ENCODE measurements at regions not wholly inside any gene's neighbourhood (a gene's known extent, or its start where the extent isn't known, plus 50 kb on each side); places are given as distances from the start of the nearest gene placed in this dataset.

DNA sequence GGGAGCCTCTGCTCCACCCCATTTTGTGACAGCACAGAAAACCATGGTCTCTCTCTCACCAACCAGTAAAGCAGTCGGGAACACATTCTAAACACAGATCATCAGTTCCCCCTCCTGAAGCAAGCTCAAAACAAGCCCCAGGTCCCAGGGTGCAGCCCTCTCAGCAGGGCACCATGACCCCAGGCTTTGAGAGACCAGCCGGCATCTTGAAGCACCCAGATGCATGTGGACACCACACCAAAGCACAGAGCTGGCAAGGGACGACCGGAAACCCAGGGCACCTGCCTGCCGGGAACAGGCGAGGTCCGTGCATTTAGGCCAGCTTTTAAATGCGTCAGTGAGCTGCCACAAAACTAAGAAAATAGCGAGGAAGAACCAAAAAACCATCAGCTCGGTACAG is 103.2 kb upstream of the IQSEC1 start:
- DNase-seq (ENCODE audit: low read depth in 4 of 4, low spot score in 3 of 4), result no peak

DNA sequence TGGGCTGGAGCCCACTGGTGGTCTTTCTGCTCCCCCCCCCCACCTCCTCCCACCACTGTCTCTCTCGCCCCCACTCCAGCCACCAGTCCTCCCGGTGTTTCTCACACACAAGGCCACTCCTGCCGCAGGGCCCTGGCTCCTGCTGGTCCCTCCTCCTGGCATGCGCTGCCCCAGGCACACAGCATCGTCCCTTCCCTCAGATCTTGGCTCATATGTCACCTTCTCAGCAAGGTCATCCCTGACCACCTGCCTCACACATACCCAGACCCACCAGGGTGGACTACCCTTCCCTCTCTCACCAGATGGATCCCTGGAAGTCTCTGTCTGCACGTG is 101.5 kb upstream of the IQSEC1 start:
- DNase-seq (ENCODE audit: low read depth in 4 of 4, low spot score in 3 of 4), result no peak

DNA sequence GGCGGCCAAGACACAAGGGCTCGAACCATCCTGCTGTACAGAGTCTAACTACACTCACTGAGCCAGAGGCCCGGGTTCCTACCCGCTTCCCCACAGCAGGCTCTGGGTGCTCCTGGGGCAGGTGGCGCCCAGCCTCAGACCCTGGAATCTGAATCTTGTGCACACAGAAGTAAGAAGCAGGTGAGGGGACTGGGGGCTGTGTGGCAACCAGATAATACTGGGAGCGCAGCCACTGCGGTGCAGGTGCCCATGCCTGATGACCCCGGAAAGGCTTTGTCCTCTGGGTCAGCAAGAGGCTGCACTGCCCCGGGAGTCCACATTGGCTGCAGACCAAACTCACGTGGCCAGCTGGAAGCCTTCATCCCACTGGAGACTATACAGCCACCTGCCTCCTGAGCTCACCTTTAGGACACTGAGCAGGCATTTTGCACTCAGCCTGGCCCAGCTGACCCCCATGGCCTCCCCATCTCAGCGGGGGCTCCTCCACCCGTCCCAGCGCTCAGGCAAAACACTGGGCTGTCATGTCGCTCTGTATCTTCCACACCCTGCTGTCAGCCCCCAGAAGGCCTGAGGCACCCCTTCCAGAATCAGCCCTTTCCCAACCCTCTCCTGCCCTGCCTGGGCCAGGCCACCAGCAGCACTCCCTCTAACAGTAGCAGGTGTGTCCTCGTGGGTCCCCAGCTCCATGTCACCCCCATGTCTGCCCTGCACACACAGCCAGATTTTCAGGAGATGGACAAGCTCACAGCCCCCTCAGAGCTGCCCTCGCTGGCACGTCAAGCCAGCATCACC is 101.0 kb upstream of the IQSEC1 start:
- no peak for DNase-seq (ENCODE audit: low read depth in 4 of 4, low spot score in 3 of 4)

DNA sequence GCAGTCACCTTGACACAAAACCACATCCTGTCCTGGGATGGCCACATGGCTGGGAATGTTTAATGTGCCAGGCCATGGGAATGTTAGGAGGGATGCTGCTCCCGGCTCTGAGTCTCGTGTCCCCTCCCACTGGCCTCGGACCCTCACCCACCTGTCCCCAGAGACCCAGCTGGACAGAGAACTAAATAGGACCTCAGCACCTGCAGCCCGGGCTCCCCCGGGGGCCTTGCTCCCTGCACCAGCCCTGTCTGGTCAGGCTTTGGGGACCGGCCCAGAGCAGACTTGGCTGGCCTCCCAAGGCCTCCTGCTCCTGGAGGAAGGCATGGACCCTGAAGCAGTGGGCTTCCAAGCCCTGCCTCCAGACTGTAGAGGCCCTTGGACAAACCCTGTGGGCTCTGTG is 100.0 kb upstream of the IQSEC1 start:
- DNase-seq (ENCODE audit: low read depth in 4 of 4, low spot score in 3 of 4), result no peak

DNA sequence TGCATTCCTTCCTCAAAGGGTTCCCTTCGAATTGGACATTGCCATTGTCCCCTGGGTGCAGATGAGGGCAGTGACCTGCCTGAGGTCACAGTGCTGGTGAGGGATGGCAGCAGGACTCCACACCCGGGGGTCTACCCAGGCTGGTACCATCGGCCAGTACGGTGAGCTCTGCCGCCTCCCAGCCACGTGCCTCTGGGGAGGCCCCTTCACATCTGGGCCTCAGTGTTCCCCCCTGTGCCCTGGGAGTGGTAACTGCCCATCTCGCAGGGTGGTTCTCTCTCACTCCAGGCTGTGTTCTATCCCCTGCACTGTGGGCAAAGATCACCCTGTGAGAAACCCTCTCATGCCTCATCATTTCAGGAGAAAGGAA is 99.4 kb upstream of the IQSEC1 start:
- no peak for DNase-seq (ENCODE audit: low read depth in 4 of 4, low spot score in 3 of 4)

DNA sequence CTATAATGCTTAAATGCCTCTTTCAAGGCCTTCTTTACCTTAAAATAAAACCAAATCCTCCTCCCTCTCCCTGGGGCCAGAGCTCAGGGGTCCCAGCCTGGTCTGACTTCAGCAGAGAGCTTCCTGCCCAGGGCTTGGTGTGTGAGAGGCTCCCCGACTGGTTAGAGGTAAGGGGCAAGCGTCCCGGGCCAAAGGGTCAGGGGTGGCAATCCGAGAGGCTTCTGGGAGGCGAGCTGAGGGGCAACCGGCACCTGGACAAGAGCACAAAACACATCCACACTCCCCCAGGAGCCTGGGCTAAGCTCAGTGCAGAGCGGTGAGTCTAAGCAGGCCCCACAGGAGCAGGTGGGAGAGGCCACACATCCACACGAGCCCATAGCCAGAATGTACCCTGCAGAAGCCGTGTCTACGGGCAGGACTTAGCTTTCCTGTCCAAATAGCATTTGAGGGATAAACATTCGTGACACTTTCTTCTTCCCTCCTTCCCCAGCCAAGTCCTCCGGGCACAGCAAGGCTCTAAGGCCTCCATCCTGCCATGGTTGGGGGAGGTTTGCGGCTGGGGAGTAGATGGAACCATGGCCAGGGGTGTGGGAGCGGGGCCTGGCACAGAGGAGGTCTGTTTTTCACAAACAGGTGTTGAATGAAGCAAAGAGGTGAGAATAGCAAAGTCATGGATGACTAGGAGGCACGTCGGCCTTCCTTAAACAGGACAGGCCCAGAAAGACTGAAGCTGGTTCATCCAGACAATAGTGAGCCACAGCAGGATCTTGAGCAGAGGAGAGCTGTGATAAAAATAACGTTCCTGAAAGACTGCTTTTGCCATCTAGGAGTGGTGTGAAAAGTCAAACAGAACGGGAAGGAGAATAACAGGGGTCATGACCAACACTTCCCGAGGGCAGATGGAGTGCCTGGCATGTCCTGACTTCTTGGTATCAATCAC is 98.7 kb upstream of the IQSEC1 start:
- no peak for DNase-seq (ENCODE audit: low read depth in 4 of 4, low spot score in 3 of 4)

DNA sequence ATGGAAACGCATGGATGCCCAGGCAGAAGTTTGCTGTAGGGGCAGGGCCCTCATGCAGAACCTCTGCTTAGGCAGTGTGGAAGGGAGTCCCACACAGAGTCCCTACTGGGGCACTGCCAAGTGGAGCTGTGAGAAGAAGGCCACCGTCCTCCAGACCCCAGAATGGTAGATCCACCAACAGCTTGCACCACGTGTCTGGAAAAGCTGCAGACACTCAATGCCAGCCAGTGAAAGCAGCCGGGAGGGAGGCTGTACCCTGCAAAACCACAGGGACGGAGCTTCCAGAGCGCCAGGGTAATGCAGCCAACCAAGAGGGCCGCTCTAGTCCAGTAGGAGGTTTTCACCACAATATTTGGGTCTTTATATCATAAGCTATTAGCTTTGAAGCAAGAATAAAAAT is 97.1 kb upstream of the IQSEC1 start:
- no peak for DNase-seq (ENCODE audit: low read depth in 4 of 4, low spot score in 3 of 4)

DNA sequence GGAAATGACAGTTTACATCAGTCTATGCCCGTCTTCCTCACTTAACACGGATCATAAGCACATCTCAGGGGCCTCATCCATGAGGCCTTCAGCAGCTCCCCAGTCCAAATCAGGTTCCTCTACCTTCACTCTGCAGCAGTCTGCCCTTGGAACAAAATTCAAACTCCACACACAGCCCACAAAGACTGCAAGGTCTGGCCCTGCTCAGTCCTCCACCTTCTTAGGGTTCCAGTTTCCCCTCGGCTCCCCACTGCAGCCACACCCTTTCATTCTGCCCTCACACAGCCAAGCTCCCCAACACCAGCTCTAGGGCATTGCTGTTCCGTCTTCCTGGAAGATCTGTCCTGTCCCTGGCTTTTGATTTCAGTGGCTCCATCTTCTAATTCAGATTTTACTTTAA is 95.2 kb upstream of the IQSEC1 start:
- no peak for DNase-seq (ENCODE audit: low read depth in 4 of 4, low spot score in 3 of 4)

DNA sequence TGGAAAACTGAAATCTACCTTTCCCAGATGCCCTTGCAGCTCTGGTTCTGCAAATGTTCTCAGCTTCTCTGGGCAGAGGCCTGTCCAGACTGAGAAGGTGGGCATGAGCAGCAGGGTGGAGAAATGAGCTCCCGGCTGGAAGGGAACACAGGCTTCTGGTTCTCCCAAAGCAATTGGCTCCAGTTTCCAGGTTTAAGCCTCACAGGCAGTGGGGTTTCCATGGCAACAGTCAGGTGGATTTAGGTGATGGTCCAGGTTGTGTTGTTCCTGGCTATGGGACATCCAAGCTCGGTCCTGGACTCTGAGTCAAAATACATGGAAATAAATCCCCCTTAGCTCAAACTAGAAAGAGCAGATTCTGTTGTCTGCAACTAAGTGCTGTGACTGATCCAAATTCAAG is 94.6 kb upstream of the IQSEC1 start:
- DNase-seq (ENCODE audit: low read depth in 4 of 4, low spot score in 3 of 4), result no peak

DNA sequence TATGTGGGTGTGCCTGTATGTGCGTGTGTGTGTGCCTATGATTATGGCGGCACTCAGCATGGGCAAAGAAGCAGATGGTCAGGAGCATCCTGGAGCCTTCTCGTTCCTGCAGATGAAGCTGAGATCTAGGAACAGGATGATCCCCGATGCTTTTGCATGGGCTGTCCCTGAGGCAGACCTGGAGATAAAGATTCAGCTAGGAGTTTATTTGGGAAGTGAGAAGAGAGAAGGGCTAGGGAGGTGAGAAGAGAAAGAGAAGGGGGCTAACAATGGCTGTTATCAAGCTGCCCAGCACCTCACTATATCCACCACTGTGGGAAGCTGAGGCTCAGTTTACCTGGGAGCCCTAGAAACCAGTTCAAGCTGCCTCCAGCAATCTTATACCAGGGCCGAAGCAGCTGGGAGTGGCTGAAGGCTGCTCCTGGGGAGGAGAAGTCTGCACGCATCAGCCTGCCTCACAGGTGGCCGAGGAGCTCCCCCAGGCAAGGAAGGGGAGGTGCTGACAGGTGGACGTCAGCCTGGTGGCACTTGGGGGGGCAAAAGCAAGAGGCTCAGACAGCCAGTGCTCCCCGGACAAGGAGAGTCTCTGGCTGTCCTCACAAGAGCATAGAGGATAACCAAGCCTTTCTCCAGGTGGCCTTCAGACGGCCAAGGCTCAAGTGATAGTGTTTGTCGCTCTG is 94.0 kb upstream of the IQSEC1 start:
- DNase-seq (ENCODE audit: low read depth in 4 of 4, low spot score in 3 of 4), result no peak

DNA sequence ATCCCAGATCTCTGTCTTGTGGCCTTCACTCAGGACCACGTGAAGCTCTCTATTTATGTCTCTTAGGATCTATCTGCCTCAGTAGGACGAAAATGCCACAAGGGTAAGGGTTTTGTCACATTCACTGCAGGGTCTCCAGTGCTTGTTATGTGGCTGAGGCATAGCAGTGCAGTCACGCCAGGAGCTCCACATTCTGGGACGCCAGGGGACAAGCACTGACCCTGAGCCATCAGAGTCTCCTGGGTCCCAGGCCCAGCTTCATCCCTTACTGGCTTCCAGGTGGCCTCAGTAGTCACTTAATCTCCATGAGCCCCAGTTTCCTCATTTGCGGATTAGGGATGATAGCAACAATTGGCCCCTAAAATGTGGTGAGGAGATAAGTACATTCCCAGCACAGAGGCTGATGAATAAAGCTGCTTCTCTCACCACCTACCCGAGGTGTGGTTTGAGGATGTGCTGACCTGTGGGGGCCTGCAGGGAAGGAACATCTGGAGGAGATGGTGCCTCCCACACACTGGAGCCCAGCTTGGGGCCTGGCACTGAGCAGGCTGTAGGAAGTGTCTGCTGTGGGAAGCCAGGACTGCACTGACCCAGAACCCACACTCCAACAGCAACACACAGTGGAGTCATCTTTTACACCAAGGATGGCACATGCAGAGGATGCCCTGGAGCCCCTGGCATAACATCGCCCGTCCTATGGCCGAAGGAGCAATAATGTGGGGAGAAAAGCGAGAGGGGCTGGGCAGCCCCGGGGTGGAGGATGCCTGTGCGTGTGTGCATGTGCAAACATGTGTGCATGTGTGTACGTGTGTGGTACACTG is 93.2 kb upstream of the IQSEC1 start:
- no peak for DNase-seq (ENCODE audit: low read depth in 4 of 4, low spot score in 3 of 4)

DNA sequence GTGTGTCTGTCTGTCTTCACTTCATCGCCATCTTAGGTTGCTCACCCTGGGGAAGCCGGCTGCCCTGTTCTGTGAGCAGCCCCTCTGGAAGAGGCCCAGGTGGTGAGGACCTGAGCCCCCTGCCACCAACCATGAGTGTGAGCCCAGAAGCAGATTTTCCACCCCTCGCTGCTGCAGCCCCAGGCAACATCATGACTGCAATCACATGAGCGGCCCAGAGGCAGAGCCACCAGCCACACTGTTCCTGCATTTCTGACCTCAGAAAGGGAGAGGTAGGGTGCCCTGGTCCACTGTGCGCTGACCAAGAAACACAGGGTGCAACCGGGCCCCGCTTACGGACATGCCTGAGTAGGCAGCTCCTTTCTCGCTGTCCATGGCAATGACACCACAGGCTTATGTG is 92.3 kb upstream of the IQSEC1 start:
- no peak for DNase-seq (ENCODE audit: low read depth in 4 of 4, low spot score in 3 of 4)

DNA sequence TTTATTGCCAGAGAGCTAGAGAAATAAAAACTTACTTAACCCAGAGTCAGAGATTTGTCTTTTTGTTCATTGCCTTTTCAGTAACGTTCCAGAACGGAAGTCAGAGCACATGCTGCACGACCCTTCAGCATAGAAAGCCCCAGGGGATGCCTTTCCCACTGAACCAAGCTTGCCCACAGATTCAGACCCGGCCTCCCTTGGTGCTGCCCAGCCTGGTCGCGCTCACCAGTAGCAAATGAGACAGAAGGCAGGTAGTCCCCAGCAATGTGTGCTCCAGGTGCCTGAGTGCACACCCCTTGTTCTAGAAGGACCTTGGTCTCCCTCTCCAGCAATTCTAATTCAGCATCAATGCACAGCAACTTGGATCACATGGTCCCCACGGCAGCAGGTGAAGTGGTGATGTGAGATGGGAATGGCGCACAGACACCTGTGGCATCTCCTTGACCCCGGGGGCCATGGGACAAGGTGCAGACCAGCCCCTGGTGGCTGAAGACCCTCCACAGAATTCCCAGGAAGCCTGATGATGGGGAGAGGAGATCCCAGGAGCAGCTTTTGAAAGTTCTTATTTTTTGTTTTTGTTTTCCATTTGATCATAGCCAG is 91.8 kb upstream of the IQSEC1 start:
- no peak for DNase-seq (ENCODE audit: low read depth in 4 of 4, low spot score in 3 of 4)

DNA sequence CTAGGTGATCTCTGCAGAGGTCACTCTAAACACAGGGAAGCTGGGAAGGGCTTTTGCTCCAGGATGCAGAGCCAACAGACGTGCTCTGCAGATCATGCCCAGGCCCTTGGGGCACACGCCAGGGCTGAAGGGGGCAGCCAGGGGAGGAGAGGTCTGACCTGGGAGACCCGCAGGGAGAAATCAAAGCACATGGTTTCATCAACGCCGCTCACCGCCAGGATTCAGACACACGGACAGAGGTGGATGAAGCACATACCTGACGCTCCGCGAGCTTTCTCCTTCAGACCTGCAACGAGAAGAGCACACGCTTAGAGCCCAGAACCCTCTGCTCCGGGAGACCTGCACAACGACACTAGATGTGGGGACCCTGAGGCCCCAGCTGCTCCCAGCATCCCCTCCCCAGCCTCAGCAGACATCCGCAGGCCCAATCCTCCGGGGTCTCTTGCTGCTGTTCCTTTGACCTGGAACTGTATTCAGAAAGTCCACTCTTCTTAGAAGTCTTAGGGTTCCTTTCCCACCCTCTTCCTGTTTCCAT is 90.7 kb upstream of the IQSEC1 start:
- DNase-seq (ENCODE audit: low read depth in 4 of 4, low spot score in 3 of 4), result no peak

DNA sequence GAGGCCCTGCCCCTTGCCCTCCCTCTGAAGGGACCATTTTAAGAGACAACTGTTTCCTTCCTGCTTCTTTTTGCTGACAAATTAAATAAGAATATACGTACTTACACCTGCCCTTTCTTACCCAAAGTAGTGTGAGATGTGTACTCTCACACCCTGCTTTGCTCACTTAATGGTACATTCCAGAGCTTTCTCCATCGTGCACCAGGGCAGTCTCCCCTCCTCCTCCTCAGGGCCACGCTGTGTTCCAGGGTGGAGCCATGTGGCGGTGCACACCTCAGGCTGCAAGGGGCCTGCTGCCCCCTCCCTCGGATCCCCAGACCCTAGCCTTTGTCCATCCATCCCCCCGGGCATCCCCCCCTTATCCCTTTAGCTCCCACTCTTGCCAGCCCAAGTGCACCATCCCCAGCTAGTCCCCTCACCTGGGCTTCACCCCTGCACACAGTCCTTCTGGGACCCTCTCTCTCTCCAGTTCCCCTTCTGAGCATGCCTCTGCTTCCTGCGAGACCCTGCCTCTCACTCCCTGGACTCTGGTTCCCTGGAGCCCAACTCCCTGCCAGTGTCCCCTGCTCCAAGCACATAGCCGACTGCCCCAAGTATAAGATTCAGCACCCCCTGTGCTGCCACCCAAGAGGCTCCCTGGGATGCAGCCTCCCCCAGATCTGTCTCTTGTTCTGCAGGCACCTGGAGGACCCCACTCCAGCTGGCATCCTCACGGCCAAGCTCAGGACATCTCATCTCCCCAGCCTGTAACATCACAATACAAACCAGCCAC is 89.5 kb upstream of the IQSEC1 start:
- no peak for DNase-seq (ENCODE audit: low read depth in 4 of 4, low spot score in 3 of 4)

DNA sequence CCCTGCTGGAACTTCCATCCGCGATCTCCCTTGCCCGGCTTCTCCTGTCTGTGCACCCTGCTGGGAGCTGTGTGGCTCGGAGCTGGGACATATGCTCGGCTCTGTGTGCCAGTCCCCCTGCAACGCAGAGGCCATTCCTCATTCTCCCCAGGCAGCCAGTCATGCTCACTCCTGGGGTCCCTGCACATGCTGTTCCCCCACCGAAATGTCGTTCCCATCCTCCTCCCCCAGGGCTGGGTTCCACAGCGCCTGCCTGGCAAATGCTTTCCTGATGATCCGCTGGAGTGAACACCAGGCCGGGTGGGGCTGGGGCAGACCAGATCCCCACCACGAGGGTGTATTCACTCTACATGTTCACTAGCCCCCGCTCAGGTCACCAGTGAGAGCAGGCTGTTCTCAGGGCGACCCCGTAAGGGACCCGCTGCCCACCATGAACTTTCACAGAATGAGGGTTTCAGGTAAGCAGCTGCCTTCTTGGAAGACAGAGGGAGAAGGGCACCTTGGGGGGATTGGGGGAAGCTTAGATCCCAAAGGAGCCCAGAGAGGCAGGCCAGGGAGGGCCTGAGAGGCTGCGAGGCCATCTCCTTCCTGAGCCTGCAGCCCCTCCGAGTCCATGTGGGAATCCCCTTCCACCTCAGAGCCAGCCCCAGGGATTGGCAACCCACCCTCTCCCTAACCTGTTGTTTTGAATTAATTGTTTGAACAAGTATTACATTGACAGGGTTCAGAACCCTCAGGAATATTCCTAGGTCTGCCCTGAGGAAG is 88.7 kb upstream of the IQSEC1 start:
- DNase-seq (ENCODE audit: low read depth in 4 of 4, low spot score in 3 of 4), result no peak

DNA sequence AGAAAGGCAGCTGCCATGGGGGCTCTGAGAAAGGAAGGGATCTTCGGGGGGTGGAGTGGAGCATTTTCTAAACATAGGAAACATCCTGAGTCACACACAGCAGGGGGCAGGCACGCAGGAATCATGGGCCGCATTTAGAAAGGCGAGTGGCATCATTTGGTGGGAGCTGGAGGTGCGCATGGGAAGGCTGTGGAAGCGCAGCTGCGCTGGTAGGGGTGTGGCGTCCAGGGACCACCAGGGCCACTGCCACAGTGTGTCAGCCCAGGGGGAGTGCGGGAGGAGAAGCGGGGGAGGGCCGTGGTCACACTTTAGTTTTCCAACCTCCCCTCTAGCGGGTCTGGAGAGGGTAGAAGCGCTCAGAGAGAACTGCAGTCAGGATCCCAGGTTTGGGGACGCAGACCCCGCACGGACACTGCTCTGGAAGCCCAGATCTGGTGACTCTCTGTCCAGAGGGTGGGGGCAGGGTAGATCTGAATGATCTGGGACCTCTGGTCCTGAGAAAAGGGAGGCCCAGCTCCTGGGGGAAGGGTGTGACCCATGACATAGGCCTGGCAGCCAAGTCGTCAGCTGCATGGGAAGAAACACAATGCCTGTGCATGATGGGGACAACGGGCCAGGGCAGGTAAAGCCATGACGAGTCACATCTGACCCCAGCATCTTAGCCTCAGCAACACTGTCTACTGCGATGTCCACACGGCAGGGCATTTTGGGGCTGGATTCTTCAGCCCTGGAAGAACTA is 88.0 kb upstream of the IQSEC1 start:
- no peak for DNase-seq (ENCODE audit: low read depth in 4 of 4, low spot score in 3 of 4)

DNA sequence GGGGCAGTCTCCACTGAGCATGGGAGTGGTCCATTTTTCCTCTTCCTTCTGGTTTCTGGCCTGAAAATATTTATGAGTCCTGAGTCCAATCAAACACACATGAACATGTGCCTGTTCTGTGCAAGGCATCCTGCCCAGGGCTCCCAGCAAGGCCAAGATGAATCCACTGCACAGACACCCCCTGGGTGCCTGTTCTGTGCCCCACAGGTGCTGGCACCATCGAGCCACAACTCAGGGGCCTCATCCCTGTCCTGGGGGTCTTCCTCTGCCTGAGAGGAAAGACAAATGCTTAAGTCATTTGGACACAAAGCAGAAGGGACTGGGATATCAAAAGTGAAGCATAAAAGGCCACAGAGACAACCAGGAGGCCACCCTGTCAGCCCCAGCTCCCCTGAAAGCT is 87.4 kb upstream of the IQSEC1 start:
- no peak for DNase-seq (ENCODE audit: low read depth in 4 of 4, low spot score in 3 of 4)

All from right renal pelvis (tissue), 4 donors.